PC-9 (cell line): ENCODE measurements at regions not wholly inside any gene's neighbourhood (a gene's known extent, or its start where the extent isn't known, plus 50 kb on each side); places are given as distances from the start of the nearest gene placed in this dataset.

Source experiments
- BruUV-seq: library from RNA; stranded (reverse); fragments of 400-500 nt; replicated peaks from 2 replicates; lab custom pipeline; 2021; lab: Mats Ljungman, UMichigan
- CTCF ChIA-PET: fragments of 300-600 bp; sonication (Branson Sonifier 250); formaldehyde crosslinking; loops from one replicate; lab custom pipeline; 2022; ENCODE audit warnings: antibody characterized with exemption; lab: Charles Lee
- POLR2A ChIA-PET: fragments of 300-600 bp; sonication (Branson Sonifier 250); formaldehyde crosslinking; loops from one replicate; lab custom pipeline; 2022; ENCODE audit warnings: antibody characterized with exemption; ENCODE audit not compliant: unreplicated experiment; lab: Charles Lee
- DNase-seq, 2 experiments: peaks; one replicate each; pipeline versions ENCODE4 v3.0.0 to v3.0.0-alpha.2; 2015 to 2022; ENCODE audit warnings: mixed read lengths in 1 of 2
- H2AFZ ChIP-seq: fragments of 200-600 bp; sonication (generic); 2 replicates; pipeline ENCODE4 v1.8.1; 2017; ENCODE audit warnings: antibody characterized with exemption
- H3F3A ChIP-seq: fragments of 200-600 bp; sonication (generic); 2 replicates; pipeline ENCODE4 v1.8.1; 2017; ENCODE audit warnings: antibody characterized with exemption, mild to moderate bottlenecking, low read depth; ENCODE audit not compliant: insufficient read depth
- H3K27ac ChIP-seq: fragments of 200-600 bp; sonication (generic); 2 replicates; pipeline ENCODE4 v1.6.1; 2016; ENCODE audit warnings: mixed run types
- H3K27me3 ChIP-seq: fragments of 200-600 bp; sonication (generic); 2 replicates; pipeline ENCODE4 v1.6.1; 2016; ENCODE audit warnings: low read depth, mixed run types; ENCODE audit not compliant: insufficient read depth
- H3K36me3 ChIP-seq: fragments of 200-600 bp; sonication (generic); 2 replicates; pipeline ENCODE4 v1.6.1; 2016; ENCODE audit warnings: low read depth, mixed run types
- H3K4me1 ChIP-seq: fragments of 200-600 bp; sonication (generic); replicated peaks from 2 replicates; pipeline ENCODE4 v1.6.1; 2016; ENCODE audit warnings: mixed run types; ENCODE audit not compliant: insufficient read depth
- H3K4me2 ChIP-seq: fragments of 200-600 bp; sonication (generic); 2 replicates; pipeline ENCODE4 v1.6.1; 2017; ENCODE audit warnings: mixed run types
- H3K4me3 ChIP-seq: fragments of 200-600 bp; sonication (generic); 2 replicates; pipeline ENCODE4 v1.6.1; 2016; ENCODE audit warnings: mixed run types
- H3K79me2 ChIP-seq: fragments of 200-600 bp; sonication (generic); 2 replicates; pipeline ENCODE4 v1.6.1; 2017; ENCODE audit warnings: low read depth, mixed run types
- H3K9me2 ChIP-seq: fragments of 200-600 bp; sonication (generic); 2 replicates; pipeline ENCODE4 v1.8.1; 2017; ENCODE audit warnings: mild to moderate bottlenecking; ENCODE audit not compliant: insufficient read depth
- H3K9me3 ChIP-seq: fragments of 200-600 bp; sonication (generic); 2 replicates; pipeline ENCODE4 v1.8.1; 2016; ENCODE audit warnings: low read depth; ENCODE audit not compliant: insufficient read depth
- H4K20me1 ChIP-seq: fragments of 200-600 bp; sonication (generic); 2 replicates; pipeline ENCODE4 v1.8.1; 2017; ENCODE audit not compliant: insufficient read depth
- EZH2 ChIP-seq: fragments of 200-600 bp; sonication (generic); IDR thresholded peaks from 2 replicates; pipeline ENCODE4 v1.8.0; 2017; ENCODE audit warnings: antibody characterized with exemption, low read depth
- intact Hi-C: fragments of 100-400 bp; cut with micrococcal nuclease; formaldehyde crosslinking; loops from one replicate; pipeline ENCODE4 v1.10.0; 2022; ENCODE audit not compliant: unreplicated experiment
- TF ChIP-seq, protein P1 (sequence below): fragments of 200-600 bp; sonication (generic); conservative IDR thresholded peaks from 2 replicates; pipeline ENCODE4 v1.6.1; 2017; ENCODE audit warnings: mixed run types, antibody characterized with exemption, mild to moderate bottlenecking, moderate library complexity

DNA sequence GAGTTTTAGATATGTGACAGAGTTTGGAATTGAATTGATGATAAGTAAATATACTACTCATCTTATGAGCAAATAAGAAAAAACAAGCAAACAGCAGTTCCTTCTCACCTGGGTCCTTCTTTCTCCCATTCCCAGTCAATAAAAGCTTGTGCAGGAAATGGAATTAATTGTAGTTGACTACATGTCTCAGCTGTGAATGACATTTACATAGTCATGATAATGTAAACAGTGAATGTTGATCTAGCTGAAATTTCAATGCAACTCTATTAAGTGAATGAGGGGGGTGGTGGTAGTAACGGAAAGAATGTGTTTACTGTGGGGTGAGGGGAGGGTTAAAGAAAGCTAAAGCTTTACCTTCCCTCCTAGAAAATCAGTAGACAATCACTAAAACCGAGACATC lies 76.2 kb downstream of the NFKBIZ start:
- H2AFZ ChIP-seq: no peak overlapping the region

DNA sequence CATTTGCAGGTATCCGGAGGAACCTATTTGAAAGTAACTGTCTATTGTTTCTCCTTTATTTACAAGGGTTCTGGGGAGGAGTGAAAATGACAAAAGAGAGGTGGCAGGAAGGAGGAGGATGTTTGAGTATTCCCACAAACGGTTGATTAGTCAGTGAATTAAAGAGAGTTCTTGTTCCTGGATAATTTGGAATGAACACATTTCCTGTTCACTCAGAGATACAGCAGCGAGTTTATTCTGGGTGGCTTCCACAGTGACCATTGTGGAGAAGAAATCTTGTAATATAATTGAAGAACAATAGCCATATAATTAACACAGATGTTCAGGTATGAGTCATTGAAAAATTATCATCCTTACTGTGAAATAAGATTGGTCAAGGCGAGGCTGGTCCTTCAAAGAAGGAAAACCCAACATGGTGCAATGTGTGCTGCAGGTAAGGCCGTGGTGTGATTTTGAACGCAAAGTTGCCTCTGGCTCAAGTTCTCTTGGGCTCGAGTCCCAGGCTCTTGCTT lies 77.3 kb downstream of the NFKBIZ start:
- Histone ChIP-seq H3F3A (peaks cover 3% of the 10 kb centered on the region; the same call in 1 of the 2 replicates), H3K27me3 (no peaks in the 10 kb centered on the region), H3K79me2 (no peaks in the 10 kb centered on the region), H3K36me3 (no peaks in the 10 kb centered on the region), H3K4me2 (no peak overlapping the region), H4K20me1 (no peaks in the 10 kb centered on the region), H3K27ac (no peak overlapping the region), H3K9me3 (no peaks in the 10 kb centered on the region), H3K4me3 (no peak overlapping the region), H3K9me2 (no peaks in the 10 kb centered on the region), H2AFZ (no peak overlapping the region), H3K4me1 (peaks cover 21% of the 10 kb centered on the region)
- no peak for TF ChIP-seq EZH2
- TF ChIP-seq, protein P1, sequence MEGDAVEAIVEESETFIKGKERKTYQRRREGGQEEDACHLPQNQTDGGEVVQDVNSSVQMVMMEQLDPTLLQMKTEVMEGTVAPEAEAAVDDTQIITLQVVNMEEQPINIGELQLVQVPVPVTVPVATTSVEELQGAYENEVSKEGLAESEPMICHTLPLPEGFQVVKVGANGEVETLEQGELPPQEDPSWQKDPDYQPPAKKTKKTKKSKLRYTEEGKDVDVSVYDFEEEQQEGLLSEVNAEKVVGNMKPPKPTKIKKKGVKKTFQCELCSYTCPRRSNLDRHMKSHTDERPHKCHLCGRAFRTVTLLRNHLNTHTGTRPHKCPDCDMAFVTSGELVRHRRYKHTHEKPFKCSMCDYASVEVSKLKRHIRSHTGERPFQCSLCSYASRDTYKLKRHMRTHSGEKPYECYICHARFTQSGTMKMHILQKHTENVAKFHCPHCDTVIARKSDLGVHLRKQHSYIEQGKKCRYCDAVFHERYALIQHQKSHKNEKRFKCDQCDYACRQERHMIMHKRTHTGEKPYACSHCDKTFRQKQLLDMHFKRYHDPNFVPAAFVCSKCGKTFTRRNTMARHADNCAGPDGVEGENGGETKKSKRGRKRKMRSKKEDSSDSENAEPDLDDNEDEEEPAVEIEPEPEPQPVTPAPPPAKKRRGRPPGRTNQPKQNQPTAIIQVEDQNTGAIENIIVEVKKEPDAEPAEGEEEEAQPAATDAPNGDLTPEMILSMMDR: no peak
- CTCF ChIA-PET: no interaction called here
- DNase-seq: no peak
- intact Hi-C loops: no loop called here
- POLR2A ChIA-PET: interaction anchor here (0.6 kb wide), 1 partner anchor 1323 kb away, joined by 3 read pairs; no protein-coding TSS in a partner anchor
- no TSS peak for BruUV-seq

More for the DNA sequence above, 76.2 kb downstream of the NFKBIZ start:
- H3K4me3 ChIP-seq: no peak overlapping the region
- no peak overlapping the region for H3K27ac ChIP-seq
- BruUV-seq: no TSS peak
- H3K9me2 ChIP-seq: no peaks in the 10 kb centered on the region
- H3F3A ChIP-seq: peaks cover 3% of the 10 kb centered on the region; the same call in 1 of the 2 replicates
- intact Hi-C loops: no loop called here
- no peak for TF ChIP-seq EZH2
- TF ChIP-seq, protein P1: no peak
- no peaks in the 10 kb centered on the region for H3K36me3 ChIP-seq
- H3K79me2 ChIP-seq: no peaks in the 10 kb centered on the region
- H3K4me2 ChIP-seq: no peak overlapping the region
- peak in 1 of 2 experiments; percentile 84 for DNase-seq
- CTCF ChIA-PET: no interaction called here
- H3K9me3 ChIP-seq: no peaks in the 10 kb centered on the region
- H4K20me1 ChIP-seq: no peaks in the 10 kb centered on the region
- no peaks in the 10 kb centered on the region for H3K27me3 ChIP-seq
- POLR2A ChIA-PET: interaction anchor here (0.6 kb wide), 4 partner anchors 11 to 487 kb away, joined by 3 to 4 read pairs (median 4); no protein-coding TSS in a partner anchor
- peaks cover 21% of the 10 kb centered on the region for H3K4me1 ChIP-seq

GRCh38 chr3:101928890-101929289 lies 79.6 kb downstream of the NFKBIZ start:
- H3K4me2 ChIP-seq: no peak overlapping the region
- H3K79me2 ChIP-seq: no peaks in the 10 kb centered on the region
- ChIA-PET POLR2A (no interaction called here), CTCF (no interaction called here)
- H3K9me2 ChIP-seq: no peaks in the 10 kb centered on the region
- no peaks in the 10 kb centered on the region for H3K36me3 ChIP-seq
- H2AFZ ChIP-seq: no peak overlapping the region
- BruUV-seq: no TSS peak
- no peaks in the 10 kb centered on the region for H3K27me3 ChIP-seq
- H4K20me1 ChIP-seq: no peaks in the 10 kb centered on the region
- H3K4me3 ChIP-seq: no peak overlapping the region
- H3K27ac ChIP-seq: no peak overlapping the region
- H3K4me1 ChIP-seq: peaks cover 21% of the 10 kb centered on the region
- intact Hi-C loops: loop anchor here (1.0 to 2.0 kb wide), 2 partner anchors 9 to 56 kb away; no protein-coding TSS in a partner anchor
- peak; percentile 60 to 69 for DNase-seq
- H3K9me3 ChIP-seq: no peaks in the 10 kb centered on the region
- TF ChIP-seq EZH2: no peak
- TF ChIP-seq, protein P1: no peak
- peaks cover 3% of the 10 kb centered on the region; the same call in 1 of the 2 replicates for H3F3A ChIP-seq
